ENCODE measurements at regions not wholly inside any gene's neighbourhood (a gene's known extent, or its start where the extent isn't known, plus 50 kb on each side); places are given as distances from the start of the nearest gene placed in this dataset.

- H3K36me3 Mint-ChIP-seq: no peaks in the 10 kb centered on the region
- Histone ChIP-seq H3K36me3 (ENCODE audit: control insufficient read depth, insufficient read depth, low read length) (no peaks in the 10 kb centered on the region), H3K27me3 (ENCODE audit: control insufficient read depth, insufficient read depth, low read length) (no peaks in the 10 kb centered on the region), H3K4me1 (ENCODE audit: control insufficient read depth, insufficient read depth, low read length, poor library complexity, severe bottlenecking) (no peaks in the 10 kb centered on the region), H3K27ac (ENCODE audit: insufficient read depth, low read length, poor library complexity, severe bottlenecking) (no peak overlapping the region), H3K4me3 (ENCODE audit: low read depth, low read length) (no peak overlapping the region), H3K9me3 (ENCODE audit: control insufficient read depth in 2 of 2, low read length in 2 of 2) (peaks cover 0 to 2% of the 10 kb centered on the region in 2 experiments)
- no peak overlapping the region for H3K27ac Mint-ChIP-seq
- ATAC-seq (ENCODE audit: low read depth in 2 of 2) (no peak), DNase-seq (no peak)
- no peaks in the 10 kb centered on the region for H3K4me1 Mint-ChIP-seq
- H3K4me3 Mint-ChIP-seq: no peak overlapping the region
- H3K9me3 Mint-ChIP-seq: peaks cover 0 to 3% (median 2%) of the 10 kb centered on the region in 7 donors
- no peaks in the 10 kb centered on the region for H3K27me3 Mint-ChIP-seq
Measured at GRCh38 chr20:56762401-56762800, 133.3 kb downstream of the TFAP2C start.

- Mint-ChIP-seq H3K9me3 (peaks cover 0 to 2% (median 0%) of the 10 kb centered on the region in 7 donors), H3K4me1 (no peaks in the 10 kb centered on the region), H3K4me3 (no peak overlapping the region), H3K36me3 (no peaks in the 10 kb centered on the region), H3K27ac (peak overlapping the region in 1 of 3 donors; percentile 5), H3K27me3 (no peaks in the 10 kb centered on the region)
- ATAC-seq (ENCODE audit: low read depth in 2 of 2): no peak
- no peak overlapping the region for H3K4me3 ChIP-seq (ENCODE audit: low read depth, low read length)
- H3K4me1 ChIP-seq (ENCODE audit: control insufficient read depth, insufficient read depth, low read length, poor library complexity, severe bottlenecking): no peaks in the 10 kb centered on the region
- H3K36me3 ChIP-seq (ENCODE audit: control insufficient read depth, insufficient read depth, low read length): no peaks in the 10 kb centered on the region
- H3K27me3 ChIP-seq (ENCODE audit: control insufficient read depth, insufficient read depth, low read length): no peaks in the 10 kb centered on the region
- H3K9me3 ChIP-seq (ENCODE audit: control insufficient read depth in 2 of 2, low read length in 2 of 2): peaks cover 0 to 2% of the 10 kb centered on the region in 2 experiments
- DNase-seq: no peak
- no peak overlapping the region for H3K27ac ChIP-seq (ENCODE audit: insufficient read depth, low read length, poor library complexity, severe bottlenecking)
Measured at GRCh38 chr20:56762829-56763228, 133.7 kb downstream of the TFAP2C start.

- no peaks in the 10 kb centered on the region for H3K4me1 ChIP-seq (ENCODE audit: control insufficient read depth, insufficient read depth, low read length, poor library complexity, severe bottlenecking)
- H3K4me3 Mint-ChIP-seq: no peak overlapping the region
- peaks cover 0 to 2% of the 10 kb centered on the region in 2 experiments for H3K9me3 ChIP-seq (ENCODE audit: control insufficient read depth in 2 of 2, low read length in 2 of 2)
- no peak overlapping the region for H3K4me3 ChIP-seq (ENCODE audit: low read depth, low read length)
- ATAC-seq (ENCODE audit: low read depth in 2 of 2) (no peak), DNase-seq (no peak)
- no peaks in the 10 kb centered on the region for H3K4me1 Mint-ChIP-seq
- H3K9me3 Mint-ChIP-seq: peaks cover 0 to 3% (median 0%) of the 10 kb centered on the region in 7 donors
- no peaks in the 10 kb centered on the region for H3K36me3 ChIP-seq (ENCODE audit: control insufficient read depth, insufficient read depth, low read length)
- no peak overlapping the region for H3K27ac ChIP-seq (ENCODE audit: insufficient read depth, low read length, poor library complexity, severe bottlenecking)
- no peaks in the 10 kb centered on the region for H3K27me3 ChIP-seq (ENCODE audit: control insufficient read depth, insufficient read depth, low read length)
- no peak overlapping the region for H3K27ac Mint-ChIP-seq
- no peaks in the 10 kb centered on the region for H3K36me3 Mint-ChIP-seq
- H3K27me3 Mint-ChIP-seq: no peaks in the 10 kb centered on the region
Measured at GRCh38 chr20:56764671-56765070, 135.6 kb downstream of the TFAP2C start.

GRCh38 chr20:56765172-56766073 lies 136.3 kb downstream of the TFAP2C start:
- H3K27me3 Mint-ChIP-seq: no peaks in the 10 kb centered on the region
- no peak overlapping the region for H3K27ac Mint-ChIP-seq
- ATAC-seq (ENCODE audit: low read depth in 2 of 2) (no peak), DNase-seq (no peak)
- H3K9me3 ChIP-seq (ENCODE audit: control insufficient read depth in 2 of 2, low read length in 2 of 2): peaks cover 0 to 2% of the 10 kb centered on the region in 2 experiments
- H3K4me3 Mint-ChIP-seq: no peak overlapping the region
- no peak overlapping the region for H3K27ac ChIP-seq (ENCODE audit: insufficient read depth, low read length, poor library complexity, severe bottlenecking)
- no peak overlapping the region for H3K4me3 ChIP-seq (ENCODE audit: low read depth, low read length)
- H3K4me1 Mint-ChIP-seq: no peaks in the 10 kb centered on the region
- no peaks in the 10 kb centered on the region for H3K36me3 Mint-ChIP-seq
- no peaks in the 10 kb centered on the region for H3K4me1 ChIP-seq (ENCODE audit: control insufficient read depth, insufficient read depth, low read length, poor library complexity, severe bottlenecking)
- H3K9me3 Mint-ChIP-seq: peaks cover 0 to 8% (median 0%) of the 10 kb centered on the region in 7 donors
- H3K27me3 ChIP-seq (ENCODE audit: control insufficient read depth, insufficient read depth, low read length): no peaks in the 10 kb centered on the region
- no peaks in the 10 kb centered on the region for H3K36me3 ChIP-seq (ENCODE audit: control insufficient read depth, insufficient read depth, low read length)

GRCh38 chr20:56766528-56766927 lies 137.4 kb downstream of the TFAP2C start:
- Histone ChIP-seq H3K27me3 (ENCODE audit: control insufficient read depth, insufficient read depth, low read length) (no peaks in the 10 kb centered on the region), H3K9me3 (ENCODE audit: control insufficient read depth in 2 of 2, low read length in 2 of 2) (no peaks in the 10 kb centered on the region), H3K4me1 (ENCODE audit: control insufficient read depth, insufficient read depth, low read length, poor library complexity, severe bottlenecking) (no peaks in the 10 kb centered on the region), H3K4me3 (ENCODE audit: low read depth, low read length) (no peak overlapping the region), H3K27ac (ENCODE audit: insufficient read depth, low read length, poor library complexity, severe bottlenecking) (no peak overlapping the region), H3K36me3 (ENCODE audit: control insufficient read depth, insufficient read depth, low read length) (no peaks in the 10 kb centered on the region)
- H3K27me3 Mint-ChIP-seq: no peaks in the 10 kb centered on the region
- no peaks in the 10 kb centered on the region for H3K4me1 Mint-ChIP-seq
- no peak for ATAC-seq (ENCODE audit: low read depth in 2 of 2)
- no peak overlapping the region for H3K27ac Mint-ChIP-seq
- no peaks in the 10 kb centered on the region for H3K36me3 Mint-ChIP-seq
- H3K9me3 Mint-ChIP-seq: peaks cover 0 to 8% (median 0%) of the 10 kb centered on the region in 7 donors
- H3K4me3 Mint-ChIP-seq: no peak overlapping the region
- DNase-seq: no peak

GRCh38 chr20:56769921-56770600 lies 141.0 kb downstream of the TFAP2C start:
- Mint-ChIP-seq H3K27me3 (peaks cover under 1% of the 10 kb centered on the region), H3K36me3 (no peaks in the 10 kb centered on the region), H3K4me1 (no peaks in the 10 kb centered on the region), H3K4me3 (no peak overlapping the region), H3K27ac (peak overlapping the region in 1 of 3 donors; percentile 52), H3K9me3 (peaks cover 0 to 8% (median 2%) of the 10 kb centered on the region in 7 donors)
- Histone ChIP-seq H3K27me3 (ENCODE audit: control insufficient read depth, insufficient read depth, low read length) (no peaks in the 10 kb centered on the region), H3K4me1 (ENCODE audit: control insufficient read depth, insufficient read depth, low read length, poor library complexity, severe bottlenecking) (no peaks in the 10 kb centered on the region), H3K9me3 (ENCODE audit: control insufficient read depth in 2 of 2, low read length in 2 of 2) (no peaks in the 10 kb centered on the region), H3K36me3 (ENCODE audit: control insufficient read depth, insufficient read depth, low read length) (no peaks in the 10 kb centered on the region), H3K4me3 (ENCODE audit: low read depth, low read length) (no peak overlapping the region), H3K27ac (ENCODE audit: insufficient read depth, low read length, poor library complexity, severe bottlenecking) (no peak overlapping the region)
- ATAC-seq (ENCODE audit: low read depth in 2 of 2) (no peak), DNase-seq (no peak)

- Mint-ChIP-seq H3K27ac (no peak overlapping the region), H3K9me3 (peaks cover 0 to 4% (median 2%) of the 10 kb centered on the region in 7 donors), H3K4me1 (no peaks in the 10 kb centered on the region), H3K4me3 (no peak overlapping the region), H3K36me3 (no peaks in the 10 kb centered on the region), H3K27me3 (peaks cover 9% of the 10 kb centered on the region)
- Histone ChIP-seq H3K4me1 (ENCODE audit: control insufficient read depth, insufficient read depth, low read length, poor library complexity, severe bottlenecking) (no peaks in the 10 kb centered on the region), H3K4me3 (ENCODE audit: low read depth, low read length) (no peak overlapping the region), H3K27ac (ENCODE audit: insufficient read depth, low read length, poor library complexity, severe bottlenecking) (no peak overlapping the region), H3K36me3 (ENCODE audit: control insufficient read depth, insufficient read depth, low read length) (no peaks in the 10 kb centered on the region), H3K27me3 (ENCODE audit: control insufficient read depth, insufficient read depth, low read length) (no peaks in the 10 kb centered on the region), H3K9me3 (ENCODE audit: control insufficient read depth in 2 of 2, low read length in 2 of 2) (no peaks in the 10 kb centered on the region)
- ATAC-seq (ENCODE audit: low read depth in 2 of 2) (no peak), DNase-seq (no peak)
Measured at GRCh38 chr20:56773749-56774148, 144.6 kb downstream of the TFAP2C start.
